ENCODE measurements at regions not wholly inside any gene's neighbourhood (a gene's known extent, or its start where the extent isn't known, plus 50 kb on each side); places are given as distances from the start of the nearest gene placed in this dataset.
"Not testable (repeated sequence)": the region's sequence is repeated elsewhere in the genome, so short reads cannot be mapped to it uniquely, and the experiment has no call there.

DNA sequence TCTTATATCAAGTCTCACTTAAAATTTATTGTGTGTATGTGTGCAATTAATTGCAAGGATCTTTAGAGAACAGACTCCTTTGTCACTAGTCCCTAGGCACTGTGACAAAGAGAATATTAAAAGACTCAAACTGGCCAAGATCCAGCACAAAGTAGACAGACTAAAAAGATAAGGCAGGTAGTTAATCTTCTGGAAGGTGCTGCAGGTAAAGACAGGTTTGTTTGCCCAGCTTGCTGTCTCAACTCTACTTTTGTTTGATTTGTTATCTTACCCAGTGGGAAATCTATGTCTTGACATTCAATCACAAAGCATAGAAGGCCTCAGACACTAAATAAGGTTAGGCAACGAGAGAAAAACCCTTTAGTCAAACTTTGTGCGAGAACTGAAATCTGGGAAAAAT is 807.9 kb upstream of the LRRN3 start:
- Histone ChIP-seq H3K27me3 (ENCODE audit: control insufficient read depth in 3 of 3, insufficient read depth in 3 of 3, low read length in 3 of 3) (no peaks in the 10 kb centered on the region), H3K36me3 (ENCODE audit: control insufficient read depth in 3 of 3, insufficient read depth in 3 of 3, low read length in 3 of 3) (no peaks in the 10 kb centered on the region), H3K4me3 (ENCODE audit: low read length in 3 of 3) (no peak overlapping the region), H3K9me3 (ENCODE audit: control insufficient read depth in 3 of 3, low read length in 3 of 3) (no peaks in the 10 kb centered on the region), H3K4me1 (ENCODE audit: control insufficient read depth in 3 of 3, insufficient read depth in 3 of 3, low read length in 3 of 3) (no peaks in the 10 kb centered on the region), H3K9ac (ENCODE audit: low read depth in 1 of 3, low read length in 3 of 3) (no peak overlapping the region), H3K27ac (ENCODE audit: low read depth, low read length) (no peak overlapping the region)

DNA sequence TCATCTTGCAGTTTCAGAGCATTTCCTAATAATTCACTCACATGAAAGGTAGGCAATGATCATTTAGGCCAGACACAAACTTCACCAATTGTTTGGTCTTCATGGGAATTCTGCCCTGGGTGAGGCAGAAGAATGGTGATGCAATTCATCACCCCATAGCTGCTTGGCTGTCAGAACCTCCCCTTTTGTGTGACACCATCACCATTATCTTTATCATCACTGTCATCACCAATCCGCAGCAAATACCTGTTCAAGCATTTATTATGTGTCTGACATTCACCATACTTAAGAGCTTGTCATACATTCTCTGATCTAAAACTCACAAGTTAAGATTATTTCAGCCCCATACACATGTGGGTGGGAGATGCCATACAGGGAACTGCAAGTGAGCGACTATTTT is 799.5 kb upstream of the LRRN3 start:
- no peaks in the 10 kb centered on the region for H3K4me1 ChIP-seq (ENCODE audit: control insufficient read depth in 3 of 3, insufficient read depth in 3 of 3, low read length in 3 of 3)
- H3K27ac ChIP-seq (ENCODE audit: low read depth, low read length): no peak overlapping the region
- no peak overlapping the region for H3K9ac ChIP-seq (ENCODE audit: low read depth in 1 of 3, low read length in 3 of 3)
- H3K36me3 ChIP-seq (ENCODE audit: control insufficient read depth in 3 of 3, insufficient read depth in 3 of 3, low read length in 3 of 3): no peaks in the 10 kb centered on the region
- H3K27me3 ChIP-seq (ENCODE audit: control insufficient read depth in 3 of 3, insufficient read depth in 3 of 3, low read length in 3 of 3): no peaks in the 10 kb centered on the region
- H3K4me3 ChIP-seq (ENCODE audit: low read length in 3 of 3): no peak overlapping the region
- H3K9me3 ChIP-seq (ENCODE audit: control insufficient read depth in 3 of 3, low read length in 3 of 3): no peaks in the 10 kb centered on the region

DNA sequence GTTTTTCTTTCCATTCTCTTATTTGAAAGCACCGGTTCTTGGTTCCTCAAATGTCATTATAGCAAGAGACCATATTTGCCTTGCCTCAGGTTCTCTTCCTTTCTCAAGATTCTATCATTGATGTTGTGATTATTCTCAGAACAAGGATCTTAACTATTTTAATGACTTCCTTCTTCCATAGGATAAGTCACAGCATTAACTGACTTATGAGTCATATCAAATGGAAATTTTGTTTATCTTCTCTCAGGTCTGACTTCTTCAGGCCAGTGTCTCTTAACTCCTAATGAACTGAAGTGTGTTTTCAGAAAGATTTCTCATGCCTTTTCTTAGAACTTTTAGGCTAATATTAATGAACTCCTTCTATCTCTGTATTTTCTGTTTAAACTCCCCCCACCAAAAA is 794.6 kb upstream of the LRRN3 start:
- no peak overlapping the region for H3K4me3 ChIP-seq (ENCODE audit: low read length in 3 of 3)
- H3K36me3 ChIP-seq (ENCODE audit: control insufficient read depth in 3 of 3, insufficient read depth in 3 of 3, low read length in 3 of 3): no peaks in the 10 kb centered on the region
- H3K27me3 ChIP-seq (ENCODE audit: control insufficient read depth in 3 of 3, insufficient read depth in 3 of 3, low read length in 3 of 3): no peaks in the 10 kb centered on the region
- H3K9me3 ChIP-seq (ENCODE audit: control insufficient read depth in 3 of 3, low read length in 3 of 3): no peaks in the 10 kb centered on the region
- H3K27ac ChIP-seq (ENCODE audit: low read depth, low read length): no peak overlapping the region
- no peak overlapping the region for H3K9ac ChIP-seq (ENCODE audit: low read depth in 1 of 3, low read length in 3 of 3)
- H3K4me1 ChIP-seq (ENCODE audit: control insufficient read depth in 3 of 3, insufficient read depth in 3 of 3, low read length in 3 of 3): no peaks in the 10 kb centered on the region

DNA sequence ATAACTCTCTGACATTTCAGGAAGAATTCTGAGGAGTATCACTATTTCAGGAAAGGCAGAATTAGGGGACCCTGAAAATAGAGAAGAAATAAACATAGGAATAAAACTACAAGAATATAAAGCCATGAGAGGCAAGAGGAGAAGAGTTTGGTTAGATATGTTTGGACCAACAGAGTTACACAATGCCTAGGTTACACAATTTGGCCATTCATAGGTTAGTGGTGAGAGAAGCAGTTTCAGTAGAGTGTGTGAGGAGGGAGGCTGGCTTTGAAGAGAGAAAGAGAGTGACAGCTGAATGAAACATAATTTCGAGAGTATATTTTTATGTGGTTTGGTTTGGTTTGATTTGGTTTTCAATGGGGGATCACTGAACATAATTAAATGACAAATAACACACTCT is 783.2 kb upstream of the LRRN3 start:
- Histone ChIP-seq H3K27ac (ENCODE audit: low read depth, low read length) (no peak overlapping the region), H3K27me3 (ENCODE audit: control insufficient read depth in 3 of 3, insufficient read depth in 3 of 3, low read length in 3 of 3) (no peaks in the 10 kb centered on the region), H3K9ac (ENCODE audit: low read depth in 1 of 3, low read length in 3 of 3) (no peak overlapping the region), H3K4me3 (ENCODE audit: low read length in 3 of 3) (no peak overlapping the region), H3K4me1 (ENCODE audit: control insufficient read depth in 3 of 3, insufficient read depth in 3 of 3, low read length in 3 of 3) (no peaks in the 10 kb centered on the region), H3K36me3 (ENCODE audit: control insufficient read depth in 3 of 3, insufficient read depth in 3 of 3, low read length in 3 of 3) (no peaks in the 10 kb centered on the region), H3K9me3 (ENCODE audit: control insufficient read depth in 3 of 3, low read length in 3 of 3) (peaks cover 2 to 5% (median 2%) of the 10 kb centered on the region in 3 donors)

DNA sequence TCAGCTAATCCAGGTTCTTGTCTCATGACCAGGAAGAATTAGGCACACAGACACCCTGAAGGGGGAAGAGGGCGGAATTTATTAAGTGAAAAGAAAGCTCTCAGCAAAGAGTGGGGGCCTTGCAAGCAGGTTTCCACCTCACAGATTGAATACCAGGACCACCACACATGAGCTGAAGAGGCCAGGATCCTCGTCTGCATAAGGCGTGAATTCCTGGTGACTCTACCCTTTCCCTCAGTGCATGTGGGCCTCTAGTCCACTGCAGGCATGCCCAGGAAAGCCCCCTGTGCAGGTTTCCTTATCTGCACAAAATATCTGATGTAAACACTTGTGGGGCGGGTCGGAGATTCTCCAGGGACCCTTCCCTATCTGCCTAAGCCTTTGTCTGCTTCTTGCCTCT is 782.1 kb upstream of the LRRN3 start:
- H3K36me3 ChIP-seq (ENCODE audit: control insufficient read depth in 3 of 3, insufficient read depth in 3 of 3, low read length in 3 of 3): no peaks in the 10 kb centered on the region

DNA sequence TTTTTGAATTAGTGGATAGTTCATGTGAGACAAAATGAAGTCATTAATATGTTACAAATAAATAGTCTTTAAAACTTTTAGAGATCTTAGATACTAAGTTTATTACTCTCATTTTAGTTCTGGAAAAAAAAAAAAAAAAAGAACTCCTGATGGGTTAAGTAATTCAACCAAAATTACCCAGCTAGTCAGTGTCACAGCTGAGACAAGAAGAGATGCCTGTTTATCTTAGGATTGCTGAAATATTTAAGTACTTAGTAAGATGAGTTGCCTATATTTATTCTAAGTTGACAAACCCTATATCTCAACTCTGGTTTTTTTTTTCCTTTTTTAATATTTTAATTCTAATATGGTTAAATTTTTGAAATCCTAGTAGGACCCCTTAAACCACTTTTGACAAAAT is 781.0 kb upstream of the LRRN3 start:
- H3K9me3 ChIP-seq (ENCODE audit: control insufficient read depth in 3 of 3, low read length in 3 of 3): peaks cover 2 to 5% (median 2%) of the 10 kb centered on the region in 3 donors
- no peaks in the 10 kb centered on the region for H3K27me3 ChIP-seq (ENCODE audit: control insufficient read depth in 3 of 3, insufficient read depth in 3 of 3, low read length in 3 of 3)
- H3K9ac ChIP-seq (ENCODE audit: low read depth in 1 of 3, low read length in 3 of 3): no peak overlapping the region
- no peaks in the 10 kb centered on the region for H3K4me1 ChIP-seq (ENCODE audit: control insufficient read depth in 3 of 3, insufficient read depth in 3 of 3, low read length in 3 of 3)
- H3K36me3 ChIP-seq (ENCODE audit: control insufficient read depth in 3 of 3, insufficient read depth in 3 of 3, low read length in 3 of 3): no peaks in the 10 kb centered on the region
- no peak overlapping the region for H3K4me3 ChIP-seq (ENCODE audit: low read length in 3 of 3)
- no peak overlapping the region for H3K27ac ChIP-seq (ENCODE audit: low read depth, low read length)

More for the DNA sequence above, 782.1 kb upstream of the LRRN3 start:
- Histone ChIP-seq H3K27ac (ENCODE audit: low read depth, low read length) (no peak overlapping the region), H3K4me3 (ENCODE audit: low read length in 3 of 3) (no peak overlapping the region), H3K9ac (ENCODE audit: low read depth in 1 of 3, low read length in 3 of 3) (no peak overlapping the region), H3K4me1 (ENCODE audit: control insufficient read depth in 3 of 3, insufficient read depth in 3 of 3, low read length in 3 of 3) (no peaks in the 10 kb centered on the region), H3K27me3 (ENCODE audit: control insufficient read depth in 3 of 3, insufficient read depth in 3 of 3, low read length in 3 of 3) (no peaks in the 10 kb centered on the region), H3K9me3 (ENCODE audit: control insufficient read depth in 3 of 3, low read length in 3 of 3) (peaks cover 2 to 5% (median 2%) of the 10 kb centered on the region in 3 donors)

DNA sequence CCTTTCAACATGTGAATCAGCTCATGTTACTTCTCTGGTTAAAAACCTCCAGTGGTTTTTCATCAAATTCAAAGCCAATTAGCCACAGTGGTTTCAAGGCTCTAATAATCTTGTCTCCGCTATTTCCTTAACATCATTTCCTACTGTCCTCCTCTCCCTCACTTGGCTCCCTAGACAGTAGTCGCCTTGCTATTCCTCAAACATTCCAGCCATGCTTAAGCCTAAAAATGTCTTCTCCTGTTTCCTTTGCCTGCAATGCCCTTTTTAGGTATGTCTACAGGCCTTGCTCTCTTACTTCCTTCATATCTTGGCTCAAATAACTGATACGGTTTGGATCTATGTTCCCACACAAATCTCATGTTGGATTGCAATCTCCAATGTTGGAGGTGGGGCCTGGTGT is 779.4 kb upstream of the LRRN3 start:
- no peaks in the 10 kb centered on the region for H3K36me3 ChIP-seq (ENCODE audit: control insufficient read depth in 3 of 3, insufficient read depth in 3 of 3, low read length in 3 of 3)
- no peak overlapping the region for H3K4me3 ChIP-seq (ENCODE audit: low read length in 3 of 3)
- no peak overlapping the region for H3K9ac ChIP-seq (ENCODE audit: low read depth in 1 of 3, low read length in 3 of 3)
- H3K4me1 ChIP-seq (ENCODE audit: control insufficient read depth in 3 of 3, insufficient read depth in 3 of 3, low read length in 3 of 3): no peaks in the 10 kb centered on the region
- H3K27ac ChIP-seq (ENCODE audit: low read depth, low read length): no peak overlapping the region
- no peaks in the 10 kb centered on the region for H3K27me3 ChIP-seq (ENCODE audit: control insufficient read depth in 3 of 3, insufficient read depth in 3 of 3, low read length in 3 of 3)
- H3K9me3 ChIP-seq (ENCODE audit: control insufficient read depth in 3 of 3, low read length in 3 of 3): peaks cover 2 to 5% (median 2%) of the 10 kb centered on the region in 3 donors

DNA sequence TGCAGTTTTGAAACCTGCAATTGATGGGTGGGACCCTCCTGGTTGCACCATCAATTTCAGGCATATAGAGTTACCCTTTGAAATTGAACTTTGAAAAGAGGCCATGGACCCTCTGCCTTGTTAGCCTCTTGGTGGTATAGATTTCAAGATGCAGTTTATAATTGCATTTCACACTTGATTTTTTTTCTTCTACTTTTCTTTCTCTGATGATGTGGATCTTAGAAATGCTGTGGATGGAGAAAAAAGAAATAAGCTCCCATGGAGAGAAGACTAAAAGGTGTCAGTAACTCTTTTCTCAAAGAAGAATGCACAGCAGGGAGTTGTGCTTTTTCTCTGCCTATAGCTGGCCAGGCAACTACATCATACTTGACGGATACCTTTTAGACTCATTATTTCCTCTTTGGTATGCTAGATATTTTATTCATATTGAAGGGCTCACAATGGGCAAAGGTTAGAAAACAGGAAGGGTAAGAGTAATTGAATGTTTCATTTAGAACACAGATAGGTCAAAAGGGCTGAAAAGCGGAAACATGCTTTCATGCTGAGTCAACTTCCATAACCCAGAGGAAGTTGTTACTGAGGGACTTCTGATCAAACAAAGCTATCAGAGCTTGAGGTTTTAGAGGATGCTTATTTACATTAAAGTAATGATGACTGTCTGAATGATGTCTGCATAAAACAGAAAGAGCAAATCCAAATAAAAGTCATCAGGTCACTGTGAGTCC is 773.2 kb upstream of the LRRN3 start:
- H3K36me3 ChIP-seq (ENCODE audit: control insufficient read depth in 3 of 3, insufficient read depth in 3 of 3, low read length in 3 of 3): no peaks in the 10 kb centered on the region
- H3K4me1 ChIP-seq (ENCODE audit: control insufficient read depth in 3 of 3, insufficient read depth in 3 of 3, low read length in 3 of 3): no peaks in the 10 kb centered on the region
- H3K27ac ChIP-seq (ENCODE audit: low read depth, low read length): no peak overlapping the region
- H3K27me3 ChIP-seq (ENCODE audit: control insufficient read depth in 3 of 3, insufficient read depth in 3 of 3, low read length in 3 of 3): no peaks in the 10 kb centered on the region
- H3K4me3 ChIP-seq (ENCODE audit: low read length in 3 of 3): no peak overlapping the region
- H3K9me3 ChIP-seq (ENCODE audit: control insufficient read depth in 3 of 3, low read length in 3 of 3): no peaks in the 10 kb centered on the region
- no peak overlapping the region for H3K9ac ChIP-seq (ENCODE audit: low read depth in 1 of 3, low read length in 3 of 3)

DNA sequence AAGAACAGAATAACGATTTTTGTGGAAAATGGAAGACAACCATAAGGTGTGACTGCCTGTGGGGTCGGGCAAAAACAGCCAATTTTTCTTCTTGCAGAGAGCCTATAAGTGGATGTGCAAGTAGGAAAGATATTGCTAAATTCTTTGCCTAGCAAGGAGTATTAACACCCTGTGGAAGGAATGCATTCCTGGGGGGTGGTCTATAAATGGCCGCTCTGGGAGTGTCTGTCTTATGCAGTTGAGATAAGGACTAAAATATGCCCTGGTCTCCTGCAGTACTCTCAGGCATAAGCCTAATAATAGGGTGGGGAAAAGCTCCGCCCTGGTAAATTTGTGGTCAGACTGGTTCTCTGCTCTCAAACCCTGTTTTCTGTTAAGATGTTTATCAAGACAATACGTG is 770.6 kb upstream of the LRRN3 start:
- H3K36me3 ChIP-seq (ENCODE audit: control insufficient read depth in 3 of 3, insufficient read depth in 3 of 3, low read length in 3 of 3); H3K4me1 ChIP-seq (ENCODE audit: control insufficient read depth in 3 of 3, insufficient read depth in 3 of 3, low read length in 3 of 3); H3K9me3 ChIP-seq (ENCODE audit: control insufficient read depth in 3 of 3, low read length in 3 of 3); H3K27ac ChIP-seq (ENCODE audit: low read depth, low read length); H3K27me3 ChIP-seq (ENCODE audit: control insufficient read depth in 3 of 3, insufficient read depth in 3 of 3, low read length in 3 of 3); H3K9ac ChIP-seq (ENCODE audit: low read depth in 1 of 3, low read length in 3 of 3); H3K4me3 ChIP-seq (ENCODE audit: low read length in 3 of 3): not testable (repeated sequence)

DNA sequence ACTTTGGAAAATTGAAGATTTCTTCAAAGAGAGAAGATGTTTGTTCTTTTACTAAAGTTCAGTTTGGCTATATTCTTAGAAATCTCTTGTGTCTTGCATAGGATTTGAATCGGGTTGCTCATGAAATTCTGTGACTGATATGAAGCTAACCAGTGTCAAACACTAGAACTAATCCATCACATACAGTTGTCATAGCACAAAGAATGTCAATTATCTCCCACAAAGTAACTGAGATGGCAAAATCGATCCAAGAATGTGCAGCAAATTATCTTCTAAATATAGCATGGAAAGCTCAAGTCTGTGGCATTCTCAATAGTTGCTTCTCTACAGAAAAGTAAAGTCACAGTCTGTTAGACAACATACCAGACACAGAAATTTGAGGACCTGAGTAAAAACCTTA is 768.1 kb upstream of the LRRN3 start:
- Histone ChIP-seq H3K4me1 (ENCODE audit: control insufficient read depth in 3 of 3, insufficient read depth in 3 of 3, low read length in 3 of 3) (no peaks in the 10 kb centered on the region), H3K4me3 (ENCODE audit: low read length in 3 of 3) (no peak overlapping the region), H3K27ac (ENCODE audit: low read depth, low read length) (no peak overlapping the region), H3K36me3 (ENCODE audit: control insufficient read depth in 3 of 3, insufficient read depth in 3 of 3, low read length in 3 of 3) (no peaks in the 10 kb centered on the region), H3K27me3 (ENCODE audit: control insufficient read depth in 3 of 3, insufficient read depth in 3 of 3, low read length in 3 of 3) (no peaks in the 10 kb centered on the region), H3K9me3 (ENCODE audit: control insufficient read depth in 3 of 3, low read length in 3 of 3) (no peaks in the 10 kb centered on the region), H3K9ac (ENCODE audit: low read depth in 1 of 3, low read length in 3 of 3) (no peak overlapping the region)
